GM13976 (cell line): ENCODE measurements at regions not wholly inside any gene's neighbourhood (a gene's known extent, or its start where the extent isn't known, plus 50 kb on each side); places are given as distances from the start of the nearest gene placed in this dataset.

Experiments
- DNase-seq: peaks from one replicate; pipeline ENCODE4 v3.0.0; 2012; ENCODE audit warnings: low spot score
- in situ Hi-C: fragments of 300-500 bp; cut with MboI; formaldehyde crosslinking; loops from one replicate; pipeline ENCODE4 v1.12.0; 2022; ENCODE audit warnings: low sequenced_read_pairs, mixed read lengths, inconsistent platforms; ENCODE audit not compliant: unreplicated experiment
- TF ChIP-seq, protein P1 (sequence below): IDR thresholded peaks from 2 replicates; pipeline ENCODE4 v1.5.1; 2012; ENCODE audit warnings: borderline replicate concordance, mild to moderate bottlenecking; ENCODE audit not compliant: insufficient read depth; ENCODE audit errors: extremely low read depth, missing control alignments, control extremely low read depth

DNA sequence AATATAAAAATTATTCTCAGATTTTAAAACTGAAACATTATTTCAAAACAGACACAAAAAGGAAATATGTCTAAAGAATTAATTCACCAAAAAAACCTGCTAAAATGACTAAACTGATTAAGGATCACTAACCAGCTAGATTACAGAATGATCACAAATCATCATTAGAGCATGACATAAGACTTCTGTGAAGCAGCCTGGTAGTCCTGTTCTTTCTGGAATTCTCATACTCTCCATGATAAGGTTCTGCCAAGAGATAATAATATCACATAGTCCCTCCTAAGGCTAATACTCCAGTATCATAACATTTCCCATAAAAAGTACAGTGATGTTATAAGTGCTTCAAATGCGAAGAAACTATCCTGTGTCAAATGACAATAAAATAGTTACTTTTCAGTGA, 1814.9 kb downstream of the SLITRK5 start:
- no peak for DNase-seq
- TF ChIP-seq, protein P1, sequence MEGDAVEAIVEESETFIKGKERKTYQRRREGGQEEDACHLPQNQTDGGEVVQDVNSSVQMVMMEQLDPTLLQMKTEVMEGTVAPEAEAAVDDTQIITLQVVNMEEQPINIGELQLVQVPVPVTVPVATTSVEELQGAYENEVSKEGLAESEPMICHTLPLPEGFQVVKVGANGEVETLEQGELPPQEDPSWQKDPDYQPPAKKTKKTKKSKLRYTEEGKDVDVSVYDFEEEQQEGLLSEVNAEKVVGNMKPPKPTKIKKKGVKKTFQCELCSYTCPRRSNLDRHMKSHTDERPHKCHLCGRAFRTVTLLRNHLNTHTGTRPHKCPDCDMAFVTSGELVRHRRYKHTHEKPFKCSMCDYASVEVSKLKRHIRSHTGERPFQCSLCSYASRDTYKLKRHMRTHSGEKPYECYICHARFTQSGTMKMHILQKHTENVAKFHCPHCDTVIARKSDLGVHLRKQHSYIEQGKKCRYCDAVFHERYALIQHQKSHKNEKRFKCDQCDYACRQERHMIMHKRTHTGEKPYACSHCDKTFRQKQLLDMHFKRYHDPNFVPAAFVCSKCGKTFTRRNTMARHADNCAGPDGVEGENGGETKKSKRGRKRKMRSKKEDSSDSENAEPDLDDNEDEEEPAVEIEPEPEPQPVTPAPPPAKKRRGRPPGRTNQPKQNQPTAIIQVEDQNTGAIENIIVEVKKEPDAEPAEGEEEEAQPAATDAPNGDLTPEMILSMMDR = no peak
- in situ Hi-C loops = no loop called here

DNA sequence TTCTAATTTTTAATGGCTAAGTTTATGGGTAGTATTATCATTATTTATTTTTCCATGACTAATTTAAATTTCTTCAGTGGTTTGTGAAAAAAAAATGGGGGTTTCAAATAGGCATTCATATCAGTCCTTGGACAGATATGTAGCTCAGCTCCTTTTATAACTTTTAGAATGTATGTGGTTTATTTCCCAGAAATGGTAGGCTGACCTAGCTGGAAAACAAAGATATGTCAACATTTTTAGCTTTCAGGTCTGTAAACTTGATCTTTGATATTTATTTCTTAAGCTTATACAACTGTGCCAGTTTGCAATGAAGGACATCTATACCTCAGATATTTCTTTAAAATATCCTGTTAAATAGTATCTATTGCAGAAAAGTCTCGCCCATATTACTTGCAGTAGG, 1815.5 kb downstream of the SLITRK5 start:
- TF ChIP-seq, protein P1 = no peak
- in situ Hi-C loops = no loop called here
- DNase-seq = no peak

DNA sequence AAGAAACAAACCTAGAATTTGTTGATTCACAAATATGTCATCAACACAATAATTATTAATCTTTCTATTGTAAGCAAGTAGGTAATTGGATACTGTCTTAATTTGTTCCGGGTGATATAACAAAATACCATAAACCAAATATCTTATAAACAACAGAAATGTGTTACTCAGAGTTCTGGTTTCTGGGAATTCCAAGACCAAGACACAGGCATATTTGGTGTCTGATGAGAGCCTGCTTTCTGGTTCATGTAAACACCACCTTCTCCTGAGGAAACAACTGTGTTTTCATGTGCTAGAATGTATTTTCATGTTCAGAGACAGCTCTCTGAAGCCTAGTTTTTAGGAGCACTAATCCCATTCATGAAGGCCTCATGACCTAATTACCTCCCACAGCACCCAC, 1819.5 kb downstream of the SLITRK5 start:
- no peak for DNase-seq
- TF ChIP-seq, protein P1 = no peak
- in situ Hi-C loops = no loop called here

DNA sequence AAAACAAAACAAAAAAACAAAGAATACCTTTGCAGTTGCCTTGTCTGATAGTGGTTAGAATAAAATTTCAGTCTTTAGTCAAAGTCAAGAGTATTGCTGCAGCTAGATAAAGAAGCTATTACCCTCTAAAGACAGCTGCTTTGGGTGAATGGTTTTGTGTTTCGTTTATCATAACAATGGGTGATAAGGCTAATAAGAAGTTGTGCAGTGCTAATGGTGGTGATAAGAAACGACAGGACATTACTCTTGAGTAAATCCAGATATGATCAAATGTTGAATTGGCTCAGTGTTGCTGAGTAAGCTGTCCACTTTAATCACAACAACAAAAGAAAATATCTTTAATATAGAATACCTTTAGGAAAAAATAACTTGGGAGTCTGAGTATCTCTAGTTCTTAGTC, 1825.3 kb downstream of the SLITRK5 start:
- in situ Hi-C loops = no loop called here
- TF ChIP-seq, protein P1 = no peak
- DNase-seq = no peak

DNA sequence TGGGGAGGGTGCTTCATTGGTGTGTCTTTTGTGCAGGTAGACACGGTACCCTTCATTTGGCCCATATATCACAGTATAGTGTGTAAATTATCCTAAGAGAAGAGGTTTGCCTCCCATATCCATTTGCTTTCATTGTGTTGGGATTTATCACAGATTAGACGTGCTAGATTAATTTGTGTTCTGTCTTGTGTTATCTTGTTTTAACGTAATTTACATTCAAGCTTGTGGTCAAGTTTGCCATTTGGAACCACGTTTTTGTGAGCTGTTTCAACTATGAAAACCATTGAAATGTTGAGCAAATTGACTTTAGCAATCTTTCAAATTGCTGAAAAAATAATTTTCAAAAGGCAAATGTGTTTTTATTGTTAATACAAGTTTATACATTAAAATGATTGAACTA, 1826.5 kb downstream of the SLITRK5 start:
- in situ Hi-C loops = no loop called here
- no peak for DNase-seq
- TF ChIP-seq, protein P1 = no peak

DNA sequence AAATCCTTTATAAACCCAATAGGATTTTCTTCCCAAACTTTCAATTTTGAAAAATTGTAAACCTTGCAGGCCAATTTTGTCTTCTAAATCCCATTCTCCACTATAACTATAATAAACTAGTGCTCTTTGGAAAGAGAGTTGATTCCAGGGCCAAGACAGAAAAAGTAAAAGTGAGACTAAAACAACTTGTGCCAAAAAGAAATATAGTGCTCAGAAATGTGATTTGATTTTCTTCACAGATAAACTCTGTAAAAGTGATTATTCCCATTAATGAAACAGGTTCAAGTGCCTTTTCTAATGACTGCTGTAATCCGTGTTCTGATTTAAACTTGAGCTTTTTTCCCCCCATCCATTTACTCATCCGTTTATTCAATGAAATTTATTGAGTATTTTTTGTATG, 1831.1 kb downstream of the SLITRK5 start:
- in situ Hi-C loops = no loop called here
- TF ChIP-seq, protein P1 = no peak
- DNase-seq = no peak
